Vagina (tissue), 2 donors: ENCODE measurements at regions not wholly inside any gene's neighbourhood (a gene's known extent, or its start where the extent isn't known, plus 50 kb on each side); places are given as distances from the start of the nearest gene placed in this dataset.

Experiments used
- DNase-seq, 2 donors: peaks; one replicate each; pipeline ENCODE4 v3.0.0-alpha.2; 2017; ENCODE audit errors: extremely low spot score in 2 of 2
- H3K27ac ChIP-seq: fragments of 200-600 bp; sonication (generic); one replicate; pipeline ENCODE4 v1.5.1; 2019
- H3K27me3 ChIP-seq: fragments of 200-600 bp; sonication (generic); one replicate; pipeline ENCODE4 v1.5.1; 2019
- H3K36me3 ChIP-seq, 2 donors: fragments of 200-600 bp; sonication (generic); one replicate each; pipeline ENCODE4 v1.5.1; 2017 to 2019
- H3K4me1 ChIP-seq: fragments of 200-600 bp; sonication (generic); one replicate; pipeline ENCODE4 v1.5.1; 2019
- H3K4me3 ChIP-seq, 2 donors: fragments of 200-600 bp; sonication (generic); 1 replicate in 1 of 2; 2 replicates in 1 of 2; pipeline ENCODE4 v1.5.1; 2016 to 2019
- H3K9me3 ChIP-seq: fragments of 200-600 bp; sonication (generic); one replicate; pipeline ENCODE4 v1.5.1; 2019
- POLR2A ChIP-seq, 2 donors: fragments of 450-650 bp; IDR thresholded peaks; one replicate each; pipeline ENCODE4 v1.6.1; 2017; ENCODE audit warnings: antibody characterized with exemption in 2 of 2, mild to moderate bottlenecking in 2 of 2, moderate library complexity in 2 of 2
- POLR2AphosphoS5 ChIP-seq, 2 donors: sonication (generic); formaldehyde crosslinking; IDR thresholded peaks; one replicate each; pipeline ENCODE4 v1.9.0; 2017; ENCODE audit warnings: antibody characterized with exemption in 2 of 2, mild to moderate bottlenecking in 2 of 2, low read depth in 1 of 2; ENCODE audit not compliant: insufficient read depth in 1 of 2
- intact Hi-C: fragments of 100-400 bp; cut with DNase I; formaldehyde crosslinking; loops from one replicate; pipeline ENCODE4 v1.15.1; 2023
- TF ChIP-seq, protein P1 (sequence below), 3 experiments: fragments of 450-650 bp in 2 of 3; fragments of 200-600 bp in 1 of 3; sonication (generic) in 1 of 3; IDR thresholded peaks; one replicate each; pipeline ENCODE4 v1.5.1; 2017 to 2019; ENCODE audit warnings: antibody characterized with exemption in 3 of 3, mild to moderate bottlenecking in 2 of 3, moderate library complexity in 2 of 3

DNA sequence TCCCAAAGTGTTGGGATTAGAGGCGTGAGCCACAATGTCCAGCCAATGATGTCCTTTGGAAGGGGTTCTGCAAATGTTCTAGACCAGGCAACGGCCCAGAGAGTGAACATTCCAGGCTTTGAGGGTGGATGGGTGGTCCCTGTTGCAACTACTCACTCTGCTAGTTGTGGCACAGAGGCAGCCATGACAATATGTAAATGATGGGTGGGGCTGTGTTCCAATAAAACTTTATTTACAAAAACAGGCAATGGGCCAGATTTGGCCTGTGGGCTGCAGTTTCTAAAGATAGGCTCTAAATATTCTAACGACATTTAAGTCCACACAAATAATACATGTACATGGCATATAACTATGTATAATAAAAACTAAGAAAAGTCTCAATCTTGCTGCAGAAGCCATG, 276.3 kb downstream of the CTTN start:
- Histone ChIP-seq H3K4me3 (no peak overlapping the region), H3K9me3 (no peaks in the 10 kb centered on the region), H3K4me1 (no peaks in the 10 kb centered on the region), H3K36me3 (no peaks in the 10 kb centered on the region), H3K27me3 (no peaks in the 10 kb centered on the region), H3K27ac (no peak overlapping the region)
- intact Hi-C loops = no loop called here
- no peak for DNase-seq
- TF ChIP-seq POLR2A (IDR thresholded peaks at IDR 0.05) (no peak), POLR2AphosphoS5 (IDR thresholded peaks at IDR 0.05; ENCODE audit: insufficient read depth in 1 of 2, low read depth in 1 of 2) (no peak)
- TF ChIP-seq, protein P1, sequence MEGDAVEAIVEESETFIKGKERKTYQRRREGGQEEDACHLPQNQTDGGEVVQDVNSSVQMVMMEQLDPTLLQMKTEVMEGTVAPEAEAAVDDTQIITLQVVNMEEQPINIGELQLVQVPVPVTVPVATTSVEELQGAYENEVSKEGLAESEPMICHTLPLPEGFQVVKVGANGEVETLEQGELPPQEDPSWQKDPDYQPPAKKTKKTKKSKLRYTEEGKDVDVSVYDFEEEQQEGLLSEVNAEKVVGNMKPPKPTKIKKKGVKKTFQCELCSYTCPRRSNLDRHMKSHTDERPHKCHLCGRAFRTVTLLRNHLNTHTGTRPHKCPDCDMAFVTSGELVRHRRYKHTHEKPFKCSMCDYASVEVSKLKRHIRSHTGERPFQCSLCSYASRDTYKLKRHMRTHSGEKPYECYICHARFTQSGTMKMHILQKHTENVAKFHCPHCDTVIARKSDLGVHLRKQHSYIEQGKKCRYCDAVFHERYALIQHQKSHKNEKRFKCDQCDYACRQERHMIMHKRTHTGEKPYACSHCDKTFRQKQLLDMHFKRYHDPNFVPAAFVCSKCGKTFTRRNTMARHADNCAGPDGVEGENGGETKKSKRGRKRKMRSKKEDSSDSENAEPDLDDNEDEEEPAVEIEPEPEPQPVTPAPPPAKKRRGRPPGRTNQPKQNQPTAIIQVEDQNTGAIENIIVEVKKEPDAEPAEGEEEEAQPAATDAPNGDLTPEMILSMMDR (IDR thresholded peaks at IDR 0.05) = no peak

DNA sequence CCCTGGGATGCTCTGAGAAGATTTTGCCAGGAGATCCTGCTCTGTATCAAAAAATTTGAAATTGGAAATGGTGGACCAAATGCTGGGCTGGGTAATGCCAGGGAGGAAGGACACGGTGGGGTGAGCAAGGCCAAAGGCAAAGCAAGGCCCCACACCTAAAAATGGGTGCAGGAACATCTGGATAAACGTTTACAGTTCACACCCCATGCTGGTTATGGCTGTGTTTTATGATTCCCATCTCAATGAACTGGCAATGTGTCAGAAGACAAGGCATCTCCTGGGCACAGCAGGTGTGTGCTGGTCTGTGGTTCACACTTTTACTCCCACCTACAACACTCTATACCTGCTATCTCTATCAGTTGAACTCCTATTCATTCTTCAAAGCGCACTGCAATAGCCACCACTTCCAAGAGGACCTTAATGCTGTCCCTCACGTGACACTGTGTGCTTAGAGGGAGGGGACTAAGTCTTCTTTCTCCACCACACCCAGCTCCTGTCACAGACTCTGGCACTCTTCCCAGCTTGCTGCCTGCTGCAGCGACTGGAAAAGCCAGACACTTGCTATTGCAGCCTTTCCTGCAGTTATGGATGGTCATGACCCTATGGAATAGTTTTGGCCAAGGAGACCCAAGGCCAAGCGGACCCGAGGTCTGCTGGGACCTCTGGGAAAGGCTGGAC, 277.5 kb downstream of the CTTN start:
- TF ChIP-seq, protein P1 (IDR thresholded peaks at IDR 0.05) = no peak
- no peak for TF ChIP-seq POLR2A (IDR thresholded peaks at IDR 0.05)
- TF ChIP-seq POLR2AphosphoS5 (IDR thresholded peaks at IDR 0.05; ENCODE audit: insufficient read depth in 1 of 2, low read depth in 1 of 2) = no peak
- H3K27me3 ChIP-seq = no peaks in the 10 kb centered on the region
- no peaks in the 10 kb centered on the region for H3K4me1 ChIP-seq
- intact Hi-C loops = no loop called here
- no peaks in the 10 kb centered on the region for H3K36me3 ChIP-seq
- DNase-seq = no peak
- no peaks in the 10 kb centered on the region for H3K9me3 ChIP-seq
- no peak overlapping the region for H3K27ac ChIP-seq
- H3K4me3 ChIP-seq = no peak overlapping the region

DNA sequence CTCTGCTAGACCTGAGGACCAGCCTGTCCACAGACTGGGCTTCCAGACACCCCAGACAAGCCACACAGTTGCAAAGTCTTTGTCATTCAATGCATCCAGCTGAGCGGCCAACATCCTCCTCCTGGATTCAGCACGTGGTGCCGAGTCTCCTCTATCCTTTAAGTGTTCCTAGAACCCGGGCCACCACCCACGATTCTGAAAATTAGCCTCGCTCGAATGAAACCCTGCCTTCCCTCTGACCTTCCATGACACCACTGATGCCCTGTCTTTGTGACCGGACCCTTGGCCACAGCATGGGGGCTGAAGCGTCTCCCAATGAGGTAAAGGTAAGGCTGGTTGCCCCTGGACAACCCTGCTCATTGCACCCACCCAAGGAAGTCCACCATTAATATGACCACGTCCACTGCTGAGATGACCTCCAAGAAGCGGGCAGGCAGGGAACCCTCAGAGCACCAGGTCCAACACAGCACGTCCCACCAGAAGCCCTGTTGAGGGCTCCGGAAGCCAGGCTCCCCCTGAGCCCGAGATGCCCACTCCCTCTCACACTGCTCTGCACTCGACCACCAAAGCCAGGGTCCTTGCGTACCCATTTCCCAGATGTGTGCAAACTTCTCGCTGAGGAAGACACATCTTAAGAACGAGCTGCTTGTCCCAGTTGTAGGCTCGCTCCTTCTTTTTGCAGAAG, 279.0 kb downstream of the CTTN start:
- Histone ChIP-seq H3K9me3 (no peaks in the 10 kb centered on the region), H3K4me1 (no peaks in the 10 kb centered on the region), H3K27me3 (no peaks in the 10 kb centered on the region), H3K36me3 (no peaks in the 10 kb centered on the region), H3K27ac (no peak overlapping the region), H3K4me3 (no peak overlapping the region)
- TF ChIP-seq POLR2A (IDR thresholded peaks at IDR 0.05) = no peak
- TF ChIP-seq POLR2AphosphoS5 (IDR thresholded peaks at IDR 0.05; ENCODE audit: insufficient read depth in 1 of 2, low read depth in 1 of 2) = no peak
- TF ChIP-seq, protein P1 (IDR thresholded peaks at IDR 0.05) = no peak
- DNase-seq = no peak
- intact Hi-C loops = no loop called here

DNA sequence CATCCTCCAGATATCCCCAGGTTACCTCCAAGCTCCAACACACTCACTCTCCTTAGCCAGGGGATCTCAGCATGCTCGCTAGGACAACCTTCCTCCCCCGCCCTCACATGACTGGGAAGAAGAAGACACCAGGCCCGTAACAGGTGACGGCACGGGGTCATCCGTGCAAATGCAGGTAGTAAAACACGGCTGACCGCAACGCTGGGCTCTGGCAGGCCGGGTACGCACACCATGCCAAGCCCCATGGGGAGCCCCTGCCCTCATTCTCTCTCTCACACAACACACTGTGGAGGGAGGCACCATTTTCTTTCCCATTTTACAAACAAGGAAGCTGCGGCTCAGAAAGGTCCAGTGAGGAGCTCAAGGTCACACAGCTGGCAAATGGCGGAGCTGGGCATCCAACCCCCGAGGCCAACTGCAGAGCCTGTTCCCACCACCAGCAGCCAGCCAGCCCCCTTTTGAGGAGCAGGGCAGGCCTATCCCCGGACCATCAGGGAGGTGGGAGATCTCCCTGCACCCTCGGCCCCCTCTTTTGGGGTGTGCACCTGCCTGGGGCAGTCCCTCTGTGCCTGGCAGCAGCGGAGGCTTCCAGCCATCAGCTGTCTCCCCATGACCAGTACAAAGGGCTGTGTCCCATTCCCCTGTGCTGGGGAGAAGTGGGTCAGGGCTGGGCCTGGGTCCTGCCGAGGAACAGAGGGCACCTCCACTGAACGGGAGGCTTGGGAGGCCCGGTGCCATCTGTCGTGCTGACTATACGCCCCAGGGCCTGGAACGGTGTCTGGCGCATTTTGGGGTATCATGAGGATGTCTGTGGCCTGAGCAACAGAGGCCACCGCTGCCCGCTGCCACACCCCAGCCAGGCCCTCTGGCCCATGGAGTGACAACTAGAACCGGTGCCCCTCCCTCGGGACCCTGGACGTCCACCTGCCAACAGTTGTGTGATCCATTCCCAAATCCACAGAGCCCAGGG, 280.9 kb downstream of the CTTN start:
- Histone ChIP-seq H3K27me3 (no peaks in the 10 kb centered on the region), H3K27ac (no peak overlapping the region), H3K4me1 (no peaks in the 10 kb centered on the region), H3K4me3 (no peak overlapping the region), H3K9me3 (no peaks in the 10 kb centered on the region), H3K36me3 (no peaks in the 10 kb centered on the region)
- no peak for DNase-seq
- intact Hi-C loops = no loop called here
- TF ChIP-seq, protein P1 (IDR thresholded peaks at IDR 0.05) = no peak
- no peak for TF ChIP-seq POLR2AphosphoS5 (IDR thresholded peaks at IDR 0.05; ENCODE audit: insufficient read depth in 1 of 2, low read depth in 1 of 2)
- TF ChIP-seq POLR2A (IDR thresholded peaks at IDR 0.05) = no peak
